ENCODE measurements at regions not wholly inside any gene's neighbourhood (a gene's known extent, or its start where the extent isn't known, plus 50 kb on each side); places are given as distances from the start of the nearest gene placed in this dataset.

DNA sequence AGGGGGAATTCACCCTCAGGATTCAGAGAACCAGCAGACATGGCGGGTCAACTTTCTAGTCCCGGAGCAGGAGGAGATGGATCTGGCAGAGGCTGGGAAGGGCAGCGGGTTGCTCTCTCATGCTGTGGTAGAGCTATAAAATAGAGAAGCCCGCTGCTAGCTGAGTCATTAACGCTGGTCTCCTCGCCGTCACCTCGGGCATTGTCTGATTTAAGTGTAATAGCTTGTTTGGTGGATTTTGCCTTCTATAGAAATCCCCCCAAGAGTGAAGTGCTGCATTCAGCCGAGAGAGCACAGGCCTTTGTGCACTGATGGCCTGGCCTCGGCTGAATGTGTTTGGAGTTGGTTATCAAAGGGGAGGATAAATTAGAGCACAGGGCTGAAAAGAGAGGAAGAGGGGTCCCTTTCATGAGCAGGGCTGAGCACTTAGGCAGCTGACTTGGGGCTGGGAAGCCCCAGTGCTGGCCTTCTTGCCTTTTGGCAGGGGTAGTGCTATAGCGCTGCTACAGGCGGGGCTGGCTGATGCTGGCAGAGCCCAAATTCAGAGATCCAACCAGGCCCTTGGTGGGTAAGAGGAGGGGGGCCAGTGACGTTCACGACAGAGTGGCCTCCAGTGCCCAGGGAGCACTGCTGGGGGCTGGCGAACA lies 161.1 kb upstream of the CADM1 start:
- 90% methylated on average over 15 of the region's 15 CpGs for WGBS
- H3K27ac ChIP-seq (ENCODE audit: low read depth in 1 of 2, low read length in 2 of 2) = no peak overlapping the region
- no peaks in the 10 kb centered on the region for H3K36me3 ChIP-seq (ENCODE audit: control insufficient read depth in 4 of 4, insufficient read depth in 3 of 4, low read depth in 1 of 4, low read length in 3 of 4)
- TF ChIP-seq, protein P1, sequence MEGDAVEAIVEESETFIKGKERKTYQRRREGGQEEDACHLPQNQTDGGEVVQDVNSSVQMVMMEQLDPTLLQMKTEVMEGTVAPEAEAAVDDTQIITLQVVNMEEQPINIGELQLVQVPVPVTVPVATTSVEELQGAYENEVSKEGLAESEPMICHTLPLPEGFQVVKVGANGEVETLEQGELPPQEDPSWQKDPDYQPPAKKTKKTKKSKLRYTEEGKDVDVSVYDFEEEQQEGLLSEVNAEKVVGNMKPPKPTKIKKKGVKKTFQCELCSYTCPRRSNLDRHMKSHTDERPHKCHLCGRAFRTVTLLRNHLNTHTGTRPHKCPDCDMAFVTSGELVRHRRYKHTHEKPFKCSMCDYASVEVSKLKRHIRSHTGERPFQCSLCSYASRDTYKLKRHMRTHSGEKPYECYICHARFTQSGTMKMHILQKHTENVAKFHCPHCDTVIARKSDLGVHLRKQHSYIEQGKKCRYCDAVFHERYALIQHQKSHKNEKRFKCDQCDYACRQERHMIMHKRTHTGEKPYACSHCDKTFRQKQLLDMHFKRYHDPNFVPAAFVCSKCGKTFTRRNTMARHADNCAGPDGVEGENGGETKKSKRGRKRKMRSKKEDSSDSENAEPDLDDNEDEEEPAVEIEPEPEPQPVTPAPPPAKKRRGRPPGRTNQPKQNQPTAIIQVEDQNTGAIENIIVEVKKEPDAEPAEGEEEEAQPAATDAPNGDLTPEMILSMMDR (IDR thresholded peaks at IDR 0.05; ENCODE audit: low read depth, low read length, missing input control) = no peak
- TF ChIP-seq HNF4A (conservative IDR thresholded peaks at IDR 0.05) = no peak
- TF ChIP-seq RAD21 (IDR thresholded peaks at IDR 0.05) = no peak
- no peak for TF ChIP-seq NR2F2 (IDR thresholded peaks at IDR 0.05)
- TF ChIP-seq, protein P2, sequence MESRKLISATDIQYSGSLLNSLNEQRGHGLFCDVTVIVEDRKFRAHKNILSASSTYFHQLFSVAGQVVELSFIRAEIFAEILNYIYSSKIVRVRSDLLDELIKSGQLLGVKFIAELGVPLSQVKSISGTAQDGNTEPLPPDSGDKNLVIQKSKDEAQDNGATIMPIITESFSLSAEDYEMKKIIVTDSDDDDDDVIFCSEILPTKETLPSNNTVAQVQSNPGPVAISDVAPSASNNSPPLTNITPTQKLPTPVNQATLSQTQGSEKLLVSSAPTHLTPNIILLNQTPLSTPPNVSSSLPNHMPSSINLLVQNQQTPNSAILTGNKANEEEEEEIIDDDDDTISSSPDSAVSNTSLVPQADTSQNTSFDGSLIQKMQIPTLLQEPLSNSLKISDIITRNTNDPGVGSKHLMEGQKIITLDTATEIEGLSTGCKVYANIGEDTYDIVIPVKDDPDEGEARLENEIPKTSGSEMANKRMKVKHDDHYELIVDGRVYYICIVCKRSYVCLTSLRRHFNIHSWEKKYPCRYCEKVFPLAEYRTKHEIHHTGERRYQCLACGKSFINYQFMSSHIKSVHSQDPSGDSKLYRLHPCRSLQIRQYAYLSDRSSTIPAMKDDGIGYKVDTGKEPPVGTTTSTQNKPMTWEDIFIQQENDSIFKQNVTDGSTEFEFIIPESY (IDR thresholded peaks at IDR 0.05) = no peak
- no peak for TF ChIP-seq RXRA (IDR thresholded peaks at IDR 0.05)
- TF ChIP-seq, protein P3, sequence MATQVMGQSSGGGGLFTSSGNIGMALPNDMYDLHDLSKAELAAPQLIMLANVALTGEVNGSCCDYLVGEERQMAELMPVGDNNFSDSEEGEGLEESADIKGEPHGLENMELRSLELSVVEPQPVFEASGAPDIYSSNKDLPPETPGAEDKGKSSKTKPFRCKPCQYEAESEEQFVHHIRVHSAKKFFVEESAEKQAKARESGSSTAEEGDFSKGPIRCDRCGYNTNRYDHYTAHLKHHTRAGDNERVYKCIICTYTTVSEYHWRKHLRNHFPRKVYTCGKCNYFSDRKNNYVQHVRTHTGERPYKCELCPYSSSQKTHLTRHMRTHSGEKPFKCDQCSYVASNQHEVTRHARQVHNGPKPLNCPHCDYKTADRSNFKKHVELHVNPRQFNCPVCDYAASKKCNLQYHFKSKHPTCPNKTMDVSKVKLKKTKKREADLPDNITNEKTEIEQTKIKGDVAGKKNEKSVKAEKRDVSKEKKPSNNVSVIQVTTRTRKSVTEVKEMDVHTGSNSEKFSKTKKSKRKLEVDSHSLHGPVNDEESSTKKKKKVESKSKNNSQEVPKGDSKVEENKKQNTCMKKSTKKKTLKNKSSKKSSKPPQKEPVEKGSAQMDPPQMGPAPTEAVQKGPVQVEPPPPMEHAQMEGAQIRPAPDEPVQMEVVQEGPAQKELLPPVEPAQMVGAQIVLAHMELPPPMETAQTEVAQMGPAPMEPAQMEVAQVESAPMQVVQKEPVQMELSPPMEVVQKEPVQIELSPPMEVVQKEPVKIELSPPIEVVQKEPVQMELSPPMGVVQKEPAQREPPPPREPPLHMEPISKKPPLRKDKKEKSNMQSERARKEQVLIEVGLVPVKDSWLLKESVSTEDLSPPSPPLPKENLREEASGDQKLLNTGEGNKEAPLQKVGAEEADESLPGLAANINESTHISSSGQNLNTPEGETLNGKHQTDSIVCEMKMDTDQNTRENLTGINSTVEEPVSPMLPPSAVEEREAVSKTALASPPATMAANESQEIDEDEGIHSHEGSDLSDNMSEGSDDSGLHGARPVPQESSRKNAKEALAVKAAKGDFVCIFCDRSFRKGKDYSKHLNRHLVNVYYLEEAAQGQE (IDR thresholded peaks at IDR 0.05) = no peak
- TF ChIP-seq YY1 (IDR thresholded peaks at IDR 0.05) = no peak
- TF ChIP-seq GABPA (IDR thresholded peaks at IDR 0.05 in 1 of 2, conservative IDR thresholded peaks at IDR 0.05 in 1 of 2) = no peak
- TF ChIP-seq FOXA1 (IDR thresholded peaks at IDR 0.05) = no peak
- TF ChIP-seq EGR1 (IDR thresholded peaks at IDR 0.05; ENCODE audit: low read depth in 2 of 2) = no peak
- TF ChIP-seq TAF1 (conservative IDR thresholded peaks at IDR 0.05) = no peak
- TF ChIP-seq, protein P4, sequence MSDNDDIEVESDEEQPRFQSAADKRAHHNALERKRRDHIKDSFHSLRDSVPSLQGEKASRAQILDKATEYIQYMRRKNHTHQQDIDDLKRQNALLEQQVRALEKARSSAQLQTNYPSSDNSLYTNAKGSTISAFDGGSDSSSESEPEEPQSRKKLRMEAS (IDR thresholded peaks at IDR 0.05) = no peak
- TF ChIP-seq SP1 (IDR thresholded peaks at IDR 0.05) = no peak
- TF ChIP-seq JUND (IDR thresholded peaks at IDR 0.05) = no peak
- TF ChIP-seq HNF4G (IDR thresholded peaks at IDR 0.05) = no peak
- TF ChIP-seq, protein P5, sequence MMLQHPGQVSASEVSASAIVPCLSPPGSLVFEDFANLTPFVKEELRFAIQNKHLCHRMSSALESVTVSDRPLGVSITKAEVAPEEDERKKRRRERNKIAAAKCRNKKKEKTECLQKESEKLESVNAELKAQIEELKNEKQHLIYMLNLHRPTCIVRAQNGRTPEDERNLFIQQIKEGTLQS (IDR thresholded peaks at IDR 0.05) = no peak
- TF ChIP-seq FOXA2 (IDR thresholded peaks at IDR 0.05) = no peak
- no peak overlapping the region for H3K4me3 ChIP-seq (ENCODE audit: low read depth in 1 of 3, low read length in 3 of 3)
- no peaks in the 10 kb centered on the region for H3K9me3 ChIP-seq (ENCODE audit: control insufficient read depth in 4 of 4, low read length in 3 of 4)
- H3K27me3 ChIP-seq (ENCODE audit: control insufficient read depth in 4 of 4, insufficient read depth in 4 of 4, low read length in 3 of 4) = no peaks in the 10 kb centered on the region
- H3K4me1 ChIP-seq (ENCODE audit: control insufficient read depth in 4 of 4, insufficient read depth in 4 of 4, low read length in 3 of 4) = no peaks in the 10 kb centered on the region
- no peak for DNase-seq (ENCODE audit: low spot score)
- H3K9ac ChIP-seq (ENCODE audit: low read depth in 1 of 2, low read length in 2 of 2) = no peak overlapping the region
